Keratinocyte (primary cell): ENCODE measurements at regions not wholly inside any gene's neighbourhood (a gene's known extent, or its start where the extent isn't known, plus 50 kb on each side); places are given as distances from the start of the nearest gene placed in this dataset.

Experiments used
- EZH2 ChIP-seq: IDR thresholded peaks from one replicate; pipeline ENCODE4 v1.6.1; 2012; ENCODE audit warnings: inconsistent platforms, mild to moderate bottlenecking, low read length, moderate library complexity
- TF ChIP-seq, protein P1 (sequence below), 3 experiments: IDR thresholded peaks in 1 of 3; conservative IDR thresholded peaks in 1 of 3; optimal IDR thresholded peaks in 1 of 3; 2 replicates in 2 of 3; 3 replicates in 1 of 3; pipeline versions ENCODE3 to v1.5.1; 2011; ENCODE audit warnings: low read length in 3 of 3, mild to moderate bottlenecking in 3 of 3, moderate library complexity in 2 of 3, control low read depth in 1 of 3, inconsistent platforms in 1 of 3; ENCODE audit not compliant: insufficient read depth in 2 of 3; ENCODE audit errors: extremely low read depth in 1 of 3

DNA sequence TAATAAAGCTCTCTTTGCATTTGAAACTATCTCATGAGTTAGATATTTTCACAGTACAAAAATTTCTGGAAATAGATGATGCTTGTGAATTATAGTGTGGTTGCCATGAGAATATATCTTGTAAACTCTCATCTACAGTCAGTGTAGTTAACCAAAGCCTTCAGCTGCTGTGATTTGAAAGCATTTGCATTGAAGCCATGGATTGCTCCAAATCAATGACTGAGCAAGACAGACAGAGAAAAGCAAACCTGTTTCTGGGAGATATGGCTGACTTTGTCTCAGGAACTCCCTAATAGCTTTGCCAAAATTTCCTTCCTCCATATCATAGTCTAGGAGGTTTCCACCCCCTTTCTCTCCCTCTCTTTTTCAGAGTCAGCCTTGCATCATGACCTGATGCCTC is 955.3 kb downstream of the REEP3 start:
- TF ChIP-seq, protein P1, sequence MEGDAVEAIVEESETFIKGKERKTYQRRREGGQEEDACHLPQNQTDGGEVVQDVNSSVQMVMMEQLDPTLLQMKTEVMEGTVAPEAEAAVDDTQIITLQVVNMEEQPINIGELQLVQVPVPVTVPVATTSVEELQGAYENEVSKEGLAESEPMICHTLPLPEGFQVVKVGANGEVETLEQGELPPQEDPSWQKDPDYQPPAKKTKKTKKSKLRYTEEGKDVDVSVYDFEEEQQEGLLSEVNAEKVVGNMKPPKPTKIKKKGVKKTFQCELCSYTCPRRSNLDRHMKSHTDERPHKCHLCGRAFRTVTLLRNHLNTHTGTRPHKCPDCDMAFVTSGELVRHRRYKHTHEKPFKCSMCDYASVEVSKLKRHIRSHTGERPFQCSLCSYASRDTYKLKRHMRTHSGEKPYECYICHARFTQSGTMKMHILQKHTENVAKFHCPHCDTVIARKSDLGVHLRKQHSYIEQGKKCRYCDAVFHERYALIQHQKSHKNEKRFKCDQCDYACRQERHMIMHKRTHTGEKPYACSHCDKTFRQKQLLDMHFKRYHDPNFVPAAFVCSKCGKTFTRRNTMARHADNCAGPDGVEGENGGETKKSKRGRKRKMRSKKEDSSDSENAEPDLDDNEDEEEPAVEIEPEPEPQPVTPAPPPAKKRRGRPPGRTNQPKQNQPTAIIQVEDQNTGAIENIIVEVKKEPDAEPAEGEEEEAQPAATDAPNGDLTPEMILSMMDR (optimal IDR thresholded peaks at IDR 0.05 in 1 of 3, IDR thresholded peaks at IDR 0.05 in 1 of 3, conservative IDR thresholded peaks at IDR 0.05 in 1 of 3; ENCODE audit: extremely low read depth in 1 of 3, insufficient read depth in 2 of 3, low read length in 3 of 3): no peak
- no peak for TF ChIP-seq EZH2
